ENCODE measurements at regions not wholly inside any gene's neighbourhood (a gene's known extent, or its start where the extent isn't known, plus 50 kb on each side); places are given as distances from the start of the nearest gene placed in this dataset.

DNA sequence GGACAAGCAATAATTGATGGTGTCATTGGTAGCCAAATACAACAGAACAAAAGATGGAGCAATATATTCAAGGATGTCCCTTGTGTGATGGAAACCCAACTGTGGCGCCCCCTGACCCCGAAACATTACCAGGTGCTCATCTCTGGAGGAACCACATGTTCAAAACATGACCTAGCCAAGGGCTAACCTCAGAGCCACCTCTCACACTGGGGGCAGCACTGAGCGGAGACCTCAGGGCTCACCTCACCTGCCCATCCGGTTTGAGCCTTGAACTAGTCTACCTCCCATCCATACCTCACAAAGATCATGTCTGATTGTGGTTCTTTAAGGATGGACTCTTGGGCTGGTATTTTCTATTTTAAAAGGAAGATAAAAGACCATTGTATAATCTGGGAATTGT, 314.4 kb upstream of the CDH7 start:
- no peak for TF ChIP-seq POLR2A (IDR thresholded peaks at IDR 0.05)
- TF ChIP-seq, protein P1, sequence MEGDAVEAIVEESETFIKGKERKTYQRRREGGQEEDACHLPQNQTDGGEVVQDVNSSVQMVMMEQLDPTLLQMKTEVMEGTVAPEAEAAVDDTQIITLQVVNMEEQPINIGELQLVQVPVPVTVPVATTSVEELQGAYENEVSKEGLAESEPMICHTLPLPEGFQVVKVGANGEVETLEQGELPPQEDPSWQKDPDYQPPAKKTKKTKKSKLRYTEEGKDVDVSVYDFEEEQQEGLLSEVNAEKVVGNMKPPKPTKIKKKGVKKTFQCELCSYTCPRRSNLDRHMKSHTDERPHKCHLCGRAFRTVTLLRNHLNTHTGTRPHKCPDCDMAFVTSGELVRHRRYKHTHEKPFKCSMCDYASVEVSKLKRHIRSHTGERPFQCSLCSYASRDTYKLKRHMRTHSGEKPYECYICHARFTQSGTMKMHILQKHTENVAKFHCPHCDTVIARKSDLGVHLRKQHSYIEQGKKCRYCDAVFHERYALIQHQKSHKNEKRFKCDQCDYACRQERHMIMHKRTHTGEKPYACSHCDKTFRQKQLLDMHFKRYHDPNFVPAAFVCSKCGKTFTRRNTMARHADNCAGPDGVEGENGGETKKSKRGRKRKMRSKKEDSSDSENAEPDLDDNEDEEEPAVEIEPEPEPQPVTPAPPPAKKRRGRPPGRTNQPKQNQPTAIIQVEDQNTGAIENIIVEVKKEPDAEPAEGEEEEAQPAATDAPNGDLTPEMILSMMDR (IDR thresholded peaks at IDR 0.05): no peak

All from body of pancreas (tissue), 4 donors.